Nucleus accumbens (tissue), 56 donors: ENCODE measurements at regions not wholly inside any gene's neighbourhood (a gene's known extent, or its start where the extent isn't known, plus 50 kb on each side); places are given as distances from the start of the nearest gene placed in this dataset.

ENCODE experiments used
- DNase-seq, 56 donors: peaks; one replicate each; lab custom pipeline; 2025; lab: John Stamatoyannopoulos, UW

GRCh38 chr1:80776266-80776665 is 1024.5 kb upstream of the ADGRL2 start:
- no peak for DNase-seq

GRCh38 chr1:80769208-80769750 is 1031.5 kb upstream of the ADGRL2 start:
- no peak for DNase-seq

- DNase-seq, result no peak
Measured at GRCh38 chr1:80767711-80768110, 1033.0 kb upstream of the ADGRL2 start.

GRCh38 chr1:80759354-80759753 is 1041.4 kb upstream of the ADGRL2 start:
- no peak for DNase-seq

- no peak for DNase-seq
Measured at GRCh38 chr1:80755944-80756343, 1044.8 kb upstream of the ADGRL2 start.

- no peak for DNase-seq
Measured at GRCh38 chr1:80751204-80751603, 1049.5 kb upstream of the ADGRL2 start.

GRCh38 chr1:80731241-80731894 is 1069.4 kb upstream of the ADGRL2 start:
- no peak for DNase-seq

- no peak for DNase-seq
Measured at GRCh38 chr1:80722611-80723010, 1078.1 kb upstream of the ADGRL2 start.

GRCh38 chr1:80706526-80706925 is 1094.2 kb upstream of the ADGRL2 start:
- DNase-seq, result no peak

GRCh38 chr1:80678438-80678837 is 1122.3 kb upstream of the ADGRL2 start:
- no peak for DNase-seq

- DNase-seq, result no peak
Measured at GRCh38 chr1:80675454-80675853, 1125.3 kb upstream of the ADGRL2 start.

GRCh38 chr1:80673935-80674597 is 1126.7 kb upstream of the ADGRL2 start:
- no peak for DNase-seq

- DNase-seq, result no peak
Measured at GRCh38 chr1:80668372-80668771, 1132.4 kb upstream of the ADGRL2 start.

GRCh38 chr1:80666073-80666472 is 1134.7 kb upstream of the ADGRL2 start:
- no peak for DNase-seq

GRCh38 chr1:80659161-80659560 is 1141.6 kb upstream of the ADGRL2 start:
- DNase-seq, result no peak

- DNase-seq, result no peak
Measured at GRCh38 chr1:80657707-80658106, 1143.0 kb upstream of the ADGRL2 start.

- DNase-seq, result no peak
Measured at GRCh38 chr1:80657044-80657643, 1143.6 kb upstream of the ADGRL2 start.

GRCh38 chr1:80656641-80657040 is 1144.1 kb upstream of the ADGRL2 start:
- DNase-seq, result no peak

- no peak for DNase-seq
Measured at GRCh38 chr1:80656014-80656636, 1144.6 kb upstream of the ADGRL2 start.

GRCh38 chr1:80646053-80646452 is 1154.7 kb upstream of the ADGRL2 start:
- DNase-seq, result no peak

GRCh38 chr1:80645621-80646020 is 1155.1 kb upstream of the ADGRL2 start:
- DNase-seq, result no peak
